ENCODE measurements at regions not wholly inside any gene's neighbourhood (a gene's known extent, or its start where the extent isn't known, plus 50 kb on each side); places are given as distances from the start of the nearest gene placed in this dataset.

- no peak for DNase-seq
Observed at GRCh38 chr13:78325585-78325984, 277.8 kb downstream of the POU4F1 start.

- no peak for DNase-seq
Observed at GRCh38 chr13:78323848-78324247, 279.5 kb downstream of the POU4F1 start.

GRCh38 chr13:78323040-78323439, 280.3 kb downstream of the POU4F1 start:
- DNase-seq, result no peak

- no peak for DNase-seq
Observed at GRCh38 chr13:78319101-78319627, 284.2 kb downstream of the POU4F1 start.

- no peak for DNase-seq
Observed at GRCh38 chr13:78317030-78317429, 286.3 kb downstream of the POU4F1 start.

GRCh38 chr13:78309497-78310180, 293.7 kb downstream of the POU4F1 start:
- DNase-seq, result no peak

GRCh38 chr13:78306519-78307206, 296.7 kb downstream of the POU4F1 start:
- DNase-seq, result no peak

- DNase-seq, result peak; percentile 36
Observed at GRCh38 chr13:78305171-78305570, 298.2 kb downstream of the POU4F1 start.

- no peak for DNase-seq
Observed at GRCh38 chr13:78299832-78300623, 303.3 kb downstream of the POU4F1 start.

- DNase-seq, result no peak
Observed at GRCh38 chr13:78298657-78299056, 304.7 kb downstream of the POU4F1 start.

- DNase-seq, result no peak
Observed at GRCh38 chr13:78286748-78287147, 316.6 kb downstream of the POU4F1 start.

- no peak for DNase-seq
Observed at GRCh38 chr13:78265098-78265497, 338.3 kb downstream of the POU4F1 start.

- DNase-seq, result no peak
Observed at GRCh38 chr13:78258304-78258703, 339.7 kb upstream of the EDNRB start.

- DNase-seq, result no peak
Observed at GRCh38 chr13:78256484-78256883, 337.9 kb upstream of the EDNRB start.

- DNase-seq, result no peak
Observed at GRCh38 chr13:78254113-78254512, 335.5 kb upstream of the EDNRB start.

- DNase-seq, result no peak
Observed at GRCh38 chr13:78247362-78247761, 328.7 kb upstream of the EDNRB start.

- DNase-seq, result peak; percentile 21
Observed at GRCh38 chr13:78241278-78241919, 322.8 kb upstream of the EDNRB start.

- no peak for DNase-seq
Observed at GRCh38 chr13:78239714-78240113, 321.1 kb upstream of the EDNRB start.

- no peak for DNase-seq
Observed at GRCh38 chr13:78238911-78239310, 320.3 kb upstream of the EDNRB start.

GRCh38 chr13:78228940-78229339, 310.3 kb upstream of the EDNRB start:
- no peak for DNase-seq

GRCh38 chr13:78228211-78228610, 309.6 kb upstream of the EDNRB start:
- no peak for DNase-seq

- DNase-seq, result no peak
Observed at GRCh38 chr13:78227709-78228108, 309.1 kb upstream of the EDNRB start.

All from right hindlimb (tissue), 1 donor.